A549 (cell line): ENCODE measurements at regions not wholly inside any gene's neighbourhood (a gene's known extent, or its start where the extent isn't known, plus 50 kb on each side); places are given as distances from the start of the nearest gene placed in this dataset.

Experiments
- ATAC-seq, 2 experiments: fragments of 200-7000 bp in 1 of 2; fragments of >200 bp in 1 of 2; cut with Nextera tagmentation in 1 of 2; cut with Tn5 transposase in 1 of 2; 3 replicates each; pipeline versions ENCODE4 v1.8.0 to v1.9.1; 2018 to 2020; ENCODE audit warnings: mild to moderate bottlenecking in 1 of 2, moderate library complexity in 1 of 2
- CTCF ChIA-PET: fragments of 300-600 bp; sonication (Branson Sonifier 250); formaldehyde crosslinking; extraction: SDS; loops from one replicate; lab custom pipeline; 2021; ENCODE audit warnings: antibody characterized with exemption, inconsistent platforms; lab: Yijun Ruan, JAX
- POLR2A ChIA-PET: fragments of 350-600 bp; formaldehyde crosslinking; extraction: SDS; loops from one replicate; lab custom pipeline; 2021; ENCODE audit warnings: antibody characterized with exemption, inconsistent platforms; lab: Yijun Ruan, JAX
- DNase-seq, 2 experiments: peaks; one replicate each; pipeline versions ENCODE4 v3.0.0 to v3.0.0-alpha.2; 2011 to 2016; ENCODE audit warnings: low read depth in 1 of 2, low spot score in 1 of 2
- FAIRE-seq: peaks from 2 replicates; lab custom pipeline; 2011; peaks lifted over from hg19 to GRCh38; lab: Jason Lieb, UNC
- H3K27ac ChIP-seq, 2 experiments: fragments of >200 bp; sonication (Bioruptor Twin); formaldehyde crosslinking; 3 replicates each; pipeline ENCODE4 v1.5.1; 2016 to 2017
- H3K4me1 ChIP-seq: fragments of >200 bp; sonication (Bioruptor Twin); formaldehyde crosslinking; 3 replicates; pipeline ENCODE4 v1.6.1; 2016
- H3K4me2 ChIP-seq: fragments of >200 bp; sonication (Bioruptor Twin); formaldehyde crosslinking; 3 replicates; pipeline ENCODE4 v1.6.1; 2016
- H3K4me3 ChIP-seq: fragments of >200 bp; sonication (Bioruptor Twin); formaldehyde crosslinking; 3 replicates; pipeline ENCODE4 v1.5.1; 2016
- H3K9me3 ChIP-seq: fragments of >200 bp; sonication (Bioruptor Twin); formaldehyde crosslinking; 3 replicates; pipeline ENCODE4 v1.6.1; 2016
- ATOH8 ChIP-seq: fragments of 250-450 bp; sonication (Bioruptor Pico); IDR thresholded peaks from 2 replicates; pipeline ENCODE4 v1.5.0; 2020; ENCODE audit warnings: low read depth, mild to moderate bottlenecking, moderate library complexity
- CBX2 ChIP-seq: fragments of 200-600 bp; sonication (generic); IDR thresholded peaks from 2 replicates; pipeline ENCODE4 v1.6.1; 2016; ENCODE audit warnings: low read depth, mild to moderate bottlenecking, borderline replicate concordance
- CBX8 ChIP-seq: fragments of 200-600 bp; sonication (generic); IDR thresholded peaks from 2 replicates; pipeline ENCODE4 v1.6.1; 2016
- E2F6 ChIP-seq: IDR thresholded peaks from 2 replicates; pipeline ENCODE4 v1.6.1; 2012; ENCODE audit warnings: low read depth, borderline replicate concordance
- EHF ChIP-seq: fragments of 250-450 bp; sonication (Bioruptor Pico); IDR thresholded peaks from 2 replicates; pipeline ENCODE4 v1.5.0; 2020; ENCODE audit warnings: mild to moderate bottlenecking
- ELK1 ChIP-seq: fragments of 150-350 bp; IDR thresholded peaks from 2 replicates; pipeline ENCODE4 v1.6.1; 2014; ENCODE audit warnings: low read depth, mild to moderate bottlenecking, low read length
- ESRRA ChIP-seq: fragments of 150-350 bp; IDR thresholded peaks from 2 replicates; pipeline ENCODE4 v1.6.1; 2014; ENCODE audit warnings: mild to moderate bottlenecking, low read length, borderline replicate concordance
- FOSB ChIP-seq: fragments of 250-450 bp; sonication (Bioruptor Pico); IDR thresholded peaks from 2 replicates; pipeline ENCODE4 v1.5.0; 2020; ENCODE audit warnings: mild to moderate bottlenecking, moderate library complexity
- FOSL2 ChIP-seq, 2 experiments: fragments of 450-650 bp in 1 of 2; fragments of >200 bp in 1 of 2; sonication (Bioruptor Twin) in 1 of 2; formaldehyde crosslinking; IDR thresholded peaks; 2 replicates each; pipeline versions ENCODE4 v1.5.0 to v1.6.1; 2016 to 2020; ENCODE audit warnings: mild to moderate bottlenecking in 1 of 2, moderate library complexity in 1 of 2
- FOXS1 ChIP-seq: fragments of 250-450 bp; sonication (Bioruptor Pico); IDR thresholded peaks from 2 replicates; pipeline ENCODE4 v1.5.0; 2020; ENCODE audit warnings: mild to moderate bottlenecking, moderate library complexity
- GATA3 ChIP-seq: IDR thresholded peaks from 2 replicates; pipeline ENCODE4 v1.6.1; 2012; ENCODE audit warnings: borderline replicate concordance
- HDAC2 ChIP-seq: fragments of 200-600 bp; sonication (generic); IDR thresholded peaks from 2 replicates; pipeline ENCODE4 v1.6.1; 2016
- HES2 ChIP-seq: fragments of >200 bp; sonication (Bioruptor Twin); formaldehyde crosslinking; IDR thresholded peaks from 2 replicates; pipeline ENCODE4 v1.6.1; 2016
- HMGXB4 ChIP-seq: fragments of 250-450 bp; sonication (Bioruptor Pico); IDR thresholded peaks from 2 replicates; pipeline ENCODE4 v1.5.0; 2021; ENCODE audit warnings: mild to moderate bottlenecking, moderate library complexity, borderline replicate concordance
- HOXA7 ChIP-seq: fragments of 250-450 bp; sonication (Bioruptor Pico); IDR thresholded peaks from 2 replicates; pipeline ENCODE4 v1.5.0; 2020; ENCODE audit warnings: mild to moderate bottlenecking, moderate library complexity
- JUN ChIP-seq, 2 experiments: fragments of >200 bp; sonication (Bioruptor Twin); formaldehyde crosslinking; IDR thresholded peaks; 2 replicates in 1 of 2; 3 replicates in 1 of 2; pipeline ENCODE4 v1.6.1; 2016 to 2017
- KDM1A ChIP-seq: fragments of 200-600 bp; sonication (generic); IDR thresholded peaks from 2 replicates; pipeline ENCODE4 v1.6.1; 2016; ENCODE audit warnings: low read depth, mild to moderate bottlenecking
- KDM5A ChIP-seq: fragments of 200-600 bp; sonication (generic); IDR thresholded peaks from 2 replicates; pipeline ENCODE4 v1.6.1; 2016; ENCODE audit warnings: antibody characterized with exemption, mild to moderate bottlenecking
- MAX ChIP-seq: IDR thresholded peaks from 2 replicates; pipeline ENCODE4 v1.6.1; 2012
- MAZ ChIP-seq: fragments of 150-350 bp; IDR thresholded peaks from 2 replicates; pipeline ENCODE4 v1.6.1; 2014; ENCODE audit warnings: antibody characterized with exemption, low read depth, low read length, borderline replicate concordance
- MYC ChIP-seq: IDR thresholded peaks from 2 replicates; pipeline ENCODE4 v1.6.1; 2012; ENCODE audit warnings: mild to moderate bottlenecking, inconsistent platforms, low read length, improper control_type of control experiment, borderline replicate concordance
- NR3C1 ChIP-seq: fragments of >200 bp; sonication (Bioruptor Twin); formaldehyde crosslinking; IDR thresholded peaks from 3 replicates; pipeline ENCODE4 v1.6.1; 2017
- POLR2A ChIP-seq: IDR thresholded peaks from 2 replicates; pipeline ENCODE4 v1.6.1; 2012; ENCODE audit warnings: mild to moderate bottlenecking, low read length
- POLR2AphosphoS2 ChIP-seq: conservative IDR thresholded peaks from 2 replicates; pipeline ENCODE4 v1.6.1; 2012; ENCODE audit warnings: low read length, improper control_type of control experiment, inconsistent platforms
- RAD21 ChIP-seq, 2 experiments: fragments of >200 bp in 1 of 2; sonication (Bioruptor Twin) in 1 of 2; formaldehyde crosslinking in 1 of 2; IDR thresholded peaks in 1 of 2; conservative IDR thresholded peaks in 1 of 2; 2 replicates in 1 of 2; 3 replicates in 1 of 2; pipeline ENCODE4 v1.6.1; 2012 to 2018; ENCODE audit warnings: inconsistent platforms in 1 of 2
- RARB ChIP-seq: fragments of 250-450 bp; sonication (Bioruptor Pico); IDR thresholded peaks from 2 replicates; pipeline ENCODE4 v1.8.0; 2021; ENCODE audit warnings: mild to moderate bottlenecking, moderate library complexity
- RCOR1 ChIP-seq: fragments of 150-350 bp; IDR thresholded peaks from 2 replicates; pipeline ENCODE4 v1.6.1; 2014; ENCODE audit warnings: antibody characterized with exemption, low read length, low read depth
- RFX5 ChIP-seq: fragments of 450-650 bp; IDR thresholded peaks from 2 replicates; pipeline ENCODE4 v1.7.1; 2014; ENCODE audit warnings: antibody characterized with exemption, mild to moderate bottlenecking, moderate library complexity
- SMC3 ChIP-seq: fragments of >200 bp; sonication (Bioruptor Twin); formaldehyde crosslinking; IDR thresholded peaks from 3 replicates; pipeline ENCODE4 v1.6.1; 2018; ENCODE audit warnings: inconsistent platforms
- SREBF2 ChIP-seq: fragments of 450-650 bp; IDR thresholded peaks from 2 replicates; pipeline ENCODE4 v1.6.1; 2014; ENCODE audit warnings: mild to moderate bottlenecking, moderate library complexity
- TP53 ChIP-seq: fragments of 250-450 bp; sonication (Bioruptor Pico); IDR thresholded peaks from 2 replicates; pipeline ENCODE4 v1.5.0; 2021; ENCODE audit warnings: mild to moderate bottlenecking, moderate library complexity
- ZNF302 ChIP-seq: fragments of 250-450 bp; sonication (Bioruptor Pico); IDR thresholded peaks from 2 replicates; pipeline ENCODE4 v1.9.0; 2021; ENCODE audit warnings: inconsistent platforms, mild to moderate bottlenecking, moderate library complexity
- WGBS: methylation state at CpG from one replicate; pipeline ENCODE4 v1.1.6; 2017; ENCODE audit errors: missing lambda C conversion rate; 5-methylcytosine and 5-hydroxymethylcytosine counted together

GRCh38 chr2:64396001-64396400 lies 58.0 kb upstream of the LGALSL start:
- 86% methylated on average over 5 of the region's 5 CpGs for WGBS
- H3K4me3 ChIP-seq = no peak overlapping the region
- FAIRE-seq = no peak
- H3K4me2 ChIP-seq = no peak overlapping the region
- H3K9me3 ChIP-seq = no peaks in the 10 kb centered on the region
- TF ChIP-seq CBX8 (no peak), KDM5A (no peak), SREBF2 (no peak), RARB (CRISPR knock-in tag) (no peak), POLR2AphosphoS2 (no peak), MAZ (no peak), E2F6 (no peak), RFX5 (no peak), SMC3 (no peak), CBX2 (no peak), GATA3 (no peak), FOSB (CRISPR knock-in tag) (no peak), HDAC2 (no peak), JUN (IDR thresholded peaks at IDR 0.05) (no peak), RAD21 (conservative IDR thresholded peaks at IDR 0.05 in 1 of 2, IDR thresholded peaks at IDR 0.05 in 1 of 2) (no peak), TP53 (CRISPR knock-in tag) (no peak), ESRRA (no peak), HOXA7 (CRISPR knock-in tag) (no peak), FOSL2 (IDR thresholded peaks at IDR 0.05) (no peak), FOSL2 (CRISPR knock-in tag; IDR thresholded peaks at IDR 0.05) (no peak), HES2 (no peak)
- H3K27ac ChIP-seq = no peak overlapping the region
- POLR2A ChIA-PET = no interaction called here
- no peak for DNase-seq
- CTCF ChIA-PET = interaction anchor here (0.9 to 4.2 kb wide), 3 partner anchors 14 to 65 kb away, joined by 3 to 14 read pairs (median 5); no protein-coding TSS in a partner anchor
- peaks cover 13% of the 10 kb centered on the region for H3K4me1 ChIP-seq
- ATAC-seq = no peak

- TF ChIP-seq MYC (no peak), MAX (no peak), NR3C1 (no peak), EHF (no peak), POLR2AphosphoS2 (no peak), CBX8 (no peak), ELK1 (no peak), HOXA7 (CRISPR knock-in tag) (no peak), RCOR1 (no peak), SMC3 (no peak), FOSL2 (IDR thresholded peaks at IDR 0.05) (no peak), FOSL2 (CRISPR knock-in tag; IDR thresholded peaks at IDR 0.05) (no peak), ATOH8 (CRISPR knock-in tag) (no peak), JUN (IDR thresholded peaks at IDR 0.05) (no peak), ZNF302 (CRISPR knock-in tag) (no peak), FOXS1 (CRISPR knock-in tag) (no peak), MAZ (no peak), HMGXB4 (CRISPR knock-in tag) (no peak), GATA3 (no peak), KDM1A (no peak), POLR2A (no peak)
- 75% methylated on average over 2 of the region's 2 CpGs for WGBS
Measured at GRCh38 chr2:64396551-64396950, 57.4 kb upstream of the LGALSL start.

More at GRCh38 chr2:64396551-64396950, 57.4 kb upstream of the LGALSL start:
- H3K4me2 ChIP-seq = no peak overlapping the region
- H3K27ac ChIP-seq = no peak overlapping the region
- no peak overlapping the region for H3K4me3 ChIP-seq
- ChIA-PET POLR2A (no interaction called here), CTCF (interaction anchor here (2.6 to 4.2 kb wide), 2 partner anchors 14 to 65 kb away, joined by 9 to 14 read pairs; no protein-coding TSS in a partner anchor)
- ATAC-seq (no peak), DNase-seq (no peak), FAIRE-seq (no peak)
- peaks cover 19% of the 10 kb centered on the region for H3K4me1 ChIP-seq
- no peaks in the 10 kb centered on the region for H3K9me3 ChIP-seq
